ENCODE measurements at regions not wholly inside any gene's neighbourhood (a gene's known extent, or its start where the extent isn't known, plus 50 kb on each side); places are given as distances from the start of the nearest gene placed in this dataset.
"Not testable (repeated sequence)": the region's sequence is repeated elsewhere in the genome, so short reads cannot be mapped to it uniquely, and the experiment has no call there.

- no peak for DNase-seq
Measured at GRCh38 chr10:89952751-89953150, 251.4 kb downstream of the KIF20B start.

- DNase-seq: no peak
Measured at GRCh38 chr10:89954061-89954460, 252.7 kb downstream of the KIF20B start.

GRCh38 chr10:89954787-89955566, 253.6 kb downstream of the KIF20B start:
- no peak for DNase-seq

GRCh38 chr10:89959433-89960110, 258.2 kb downstream of the KIF20B start:
- DNase-seq: no peak

- DNase-seq: no peak
Measured at GRCh38 chr10:89963451-89964102, 262.2 kb downstream of the KIF20B start.

- DNase-seq: no peak
Measured at GRCh38 chr10:89966211-89966610, 264.8 kb downstream of the KIF20B start.

GRCh38 chr10:89973326-89973725, 271.9 kb downstream of the KIF20B start:
- no peak for DNase-seq

GRCh38 chr10:89975071-89975470, 273.7 kb downstream of the KIF20B start:
- DNase-seq: no peak

GRCh38 chr10:89975771-89976170, 274.4 kb downstream of the KIF20B start:
- DNase-seq: no peak

GRCh38 chr10:89978081-89978480, 276.7 kb downstream of the KIF20B start:
- DNase-seq: no peak

- DNase-seq: no peak
Measured at GRCh38 chr10:89979726-89980125, 278.3 kb downstream of the KIF20B start.

GRCh38 chr10:89980166-89980565, 278.8 kb downstream of the KIF20B start:
- DNase-seq: no peak

GRCh38 chr10:89981891-89982290, 280.5 kb downstream of the KIF20B start:
- DNase-seq: no peak

GRCh38 chr10:89985446-89985845, 284.1 kb downstream of the KIF20B start:
- DNase-seq: no peak

- not testable (repeated sequence) for DNase-seq
Measured at GRCh38 chr10:89988361-89988760, 287.0 kb downstream of the KIF20B start.

- no peak for DNase-seq
Measured at GRCh38 chr10:89992575-89992974, 291.2 kb downstream of the KIF20B start.

GRCh38 chr10:90007226-90007625, 305.8 kb downstream of the KIF20B start:
- no peak for DNase-seq

- DNase-seq: not testable (repeated sequence)
Measured at GRCh38 chr10:90011281-90011680, 309.9 kb downstream of the KIF20B start.

GRCh38 chr10:90018819-90019218, 317.4 kb downstream of the KIF20B start:
- DNase-seq: no peak

GRCh38 chr10:90020506-90020905, 319.1 kb downstream of the KIF20B start:
- DNase-seq: no peak

- no peak for DNase-seq
Measured at GRCh38 chr10:90023950-90024349, 322.6 kb downstream of the KIF20B start.

GRCh38 chr10:90028312-90028711, 326.9 kb downstream of the KIF20B start:
- no peak for DNase-seq

- no peak for DNase-seq
Measured at GRCh38 chr10:90031776-90032175, 330.4 kb downstream of the KIF20B start.

GRCh38 chr10:90032519-90032918, 331.1 kb downstream of the KIF20B start:
- no peak for DNase-seq

Measured in NCI-H2171 treated with DMSO at 0.1 percent for 48 hours (cell line).